ENCODE measurements at regions not wholly inside any gene's neighbourhood (a gene's known extent, or its start where the extent isn't known, plus 50 kb on each side); places are given as distances from the start of the nearest gene placed in this dataset.

DNA sequence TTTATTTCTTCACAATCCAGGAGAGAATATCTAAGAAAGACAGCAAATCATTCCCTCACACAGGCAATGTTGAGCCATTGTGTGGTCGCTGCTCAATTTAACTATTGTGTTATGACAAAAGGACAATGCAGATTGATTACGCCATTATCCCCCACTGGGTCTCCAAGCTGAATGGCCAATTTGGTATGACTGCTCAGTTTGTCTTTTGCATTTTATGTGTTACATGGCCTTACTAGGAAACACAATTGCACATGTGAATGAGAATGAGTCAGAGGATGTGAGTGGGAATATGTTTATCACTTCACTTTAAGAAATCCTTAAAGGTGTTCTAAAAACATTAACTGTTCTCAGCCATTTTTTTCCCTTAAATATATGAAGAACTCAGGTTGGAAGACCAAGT is 108.3 kb downstream of the FAM174A start:
- Histone ChIP-seq H3K4me1 (ENCODE audit: control insufficient read depth, extremely low read depth, insufficient read depth, low read length) (peaks cover 12% of the 10 kb centered on the region), H3K4me2 (ENCODE audit: insufficient read depth, low read length) (no peak overlapping the region), H3K79me2 (ENCODE audit: control insufficient read depth, insufficient read depth, low read length) (no peaks in the 10 kb centered on the region), H3K27me3 (ENCODE audit: control insufficient read depth in 2 of 2, insufficient read depth in 2 of 2, low read length in 2 of 2) (no peaks in the 10 kb centered on the region), H3K36me3 (ENCODE audit: control insufficient read depth in 2 of 2, extremely low read depth in 1 of 2, insufficient read depth in 2 of 2, low read length in 2 of 2) (no peaks in the 10 kb centered on the region), H3K9me1 (replicated peaks; ENCODE audit: control insufficient read depth, extremely low read depth, insufficient read depth, low read length) (no peaks in the 10 kb centered on the region), H3K9me3 (replicated peaks; ENCODE audit: control insufficient read depth, insufficient read depth, low read length) (no peaks in the 10 kb centered on the region), H3K27ac (ENCODE audit: insufficient read depth, low read depth, low read length) (peak overlapping the region; percentile 10), H3K9ac (replicated peaks; ENCODE audit: extremely low read depth, insufficient read depth, low read length) (no peak overlapping the region), H4K20me1 (replicated peaks; ENCODE audit: control insufficient read depth, extremely low read depth, insufficient read depth, low read length) (no peaks in the 10 kb centered on the region), H2AFZ (ENCODE audit: low read depth, low read length) (no peak overlapping the region), H3K4me3 (replicated peaks in 1 of 3; ENCODE audit: insufficient read depth in 1 of 3, low read depth in 1 of 3, low read length in 3 of 3) (no peak overlapping the region)
- TF ChIP-seq, protein P1, sequence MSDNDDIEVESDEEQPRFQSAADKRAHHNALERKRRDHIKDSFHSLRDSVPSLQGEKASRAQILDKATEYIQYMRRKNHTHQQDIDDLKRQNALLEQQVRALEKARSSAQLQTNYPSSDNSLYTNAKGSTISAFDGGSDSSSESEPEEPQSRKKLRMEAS (IDR thresholded peaks at IDR 0.05; ENCODE audit: insufficient read depth, insufficient read length), result no peak
- TF ChIP-seq FOS (IDR thresholded peaks at IDR 0.05; ENCODE audit: borderline replicate concordance, insufficient read depth, low read length), result peak; percentile 73
- TF ChIP-seq JUN (IDR thresholded peaks at IDR 0.05; ENCODE audit: borderline replicate concordance, insufficient read depth, insufficient read length, low read depth), result peak; percentile 58
- no peak for TF ChIP-seq GATA2 (IDR thresholded peaks at IDR 0.05; ENCODE audit: insufficient read depth, insufficient read length, low read depth, low read length)
- no peak for TF ChIP-seq POLR2AphosphoS5 (IDR thresholded peaks at IDR 0.05; ENCODE audit: insufficient read depth, low read depth, low read length)
- TF ChIP-seq MYC (IDR thresholded peaks at IDR 0.05; ENCODE audit: low read depth, low read length), result no peak
- no peak for TF ChIP-seq EZH2 (IDR thresholded peaks at IDR 0.05; ENCODE audit: borderline replicate concordance, low read depth, low read length, severe bottlenecking)
- TF ChIP-seq POLR2A (IDR thresholded peaks at IDR 0.05; ENCODE audit: low read depth, low read length), result no peak
- TF ChIP-seq, protein P2, sequence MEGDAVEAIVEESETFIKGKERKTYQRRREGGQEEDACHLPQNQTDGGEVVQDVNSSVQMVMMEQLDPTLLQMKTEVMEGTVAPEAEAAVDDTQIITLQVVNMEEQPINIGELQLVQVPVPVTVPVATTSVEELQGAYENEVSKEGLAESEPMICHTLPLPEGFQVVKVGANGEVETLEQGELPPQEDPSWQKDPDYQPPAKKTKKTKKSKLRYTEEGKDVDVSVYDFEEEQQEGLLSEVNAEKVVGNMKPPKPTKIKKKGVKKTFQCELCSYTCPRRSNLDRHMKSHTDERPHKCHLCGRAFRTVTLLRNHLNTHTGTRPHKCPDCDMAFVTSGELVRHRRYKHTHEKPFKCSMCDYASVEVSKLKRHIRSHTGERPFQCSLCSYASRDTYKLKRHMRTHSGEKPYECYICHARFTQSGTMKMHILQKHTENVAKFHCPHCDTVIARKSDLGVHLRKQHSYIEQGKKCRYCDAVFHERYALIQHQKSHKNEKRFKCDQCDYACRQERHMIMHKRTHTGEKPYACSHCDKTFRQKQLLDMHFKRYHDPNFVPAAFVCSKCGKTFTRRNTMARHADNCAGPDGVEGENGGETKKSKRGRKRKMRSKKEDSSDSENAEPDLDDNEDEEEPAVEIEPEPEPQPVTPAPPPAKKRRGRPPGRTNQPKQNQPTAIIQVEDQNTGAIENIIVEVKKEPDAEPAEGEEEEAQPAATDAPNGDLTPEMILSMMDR (IDR thresholded peaks at IDR 0.05; ENCODE audit: extremely low read depth in 1 of 2, insufficient read depth in 1 of 2, low read depth in 1 of 2, low read length in 2 of 2), result no peak
- DNase-seq (ENCODE audit: low read depth, low spot score) (peak; percentile 79), FAIRE-seq (peak; percentile 71)
- ChIA-PET CTCF (interaction anchor here (0.7 to 1.8 kb wide), 2 partner anchors 12 to 20 kb away, joined by 4 read pairs; no protein-coding TSS in a partner anchor), POLR2A (no interaction called here)
- BruUV-seq (replicated peaks), result no TSS peak
- intact Hi-C loops (cut with micrococcal nuclease) (loop anchor here (5.0 kb wide), 1 partner anchor 199 kb away; no protein-coding TSS in a partner anchor), dilution Hi-C loops (cut with MboI; ENCODE audit: extremely low pct_ligation_motif_present, low sequenced_read_pairs) (no loop called here)

All from endothelial cell of umbilical vein (primary cell).